ENCODE measurements at regions not wholly inside any gene's neighbourhood (a gene's known extent, or its start where the extent isn't known, plus 50 kb on each side); places are given as distances from the start of the nearest gene placed in this dataset.

GRCh38 chr1:5347726-5348125 lies 644.5 kb downstream of the NPHP4 start:
- no peaks in the 10 kb centered on the region for H3K9me3 ChIP-seq
- TF ChIP-seq POLR2AphosphoS5 (IDR thresholded peaks at IDR 0.05) (no peak), EP300 (IDR thresholded peaks at IDR 0.05; ENCODE audit: low read depth) (no peak)
- H3K27me3 ChIP-seq: no peaks in the 10 kb centered on the region
- DNase-seq: no peak
- no peak overlapping the region for H3K4me3 ChIP-seq
- H3K4me1 ChIP-seq: no peaks in the 10 kb centered on the region
- intact Hi-C loops (cut with DNase I; ENCODE audit: low total_unique reads): no loop called here
- in situ Hi-C loops (cut with MboI; ENCODE audit: low pct_ligation_motif_present in 1 of 4, low pct_unique_long_range_greater_than_20kb in 1 of 4, low sequenced_read_pairs in 3 of 4): no loop called here
- WGBS, 2 donors (ENCODE audit: low coverage in 1 of 2): 57 to 76% methylated on average over 2 to 8 of the region's 8 CpGs
- H3K36me3 ChIP-seq: no peaks in the 10 kb centered on the region
- no peak overlapping the region for H3K27ac ChIP-seq

GRCh38 chr1:5345556-5345955 lies 646.7 kb downstream of the NPHP4 start:
- no peak for DNase-seq
- Histone ChIP-seq H3K4me3 (no peak overlapping the region), H3K27ac (no peak overlapping the region), H3K9me3 (no peaks in the 10 kb centered on the region), H3K4me1 (no peaks in the 10 kb centered on the region), H3K27me3 (no peaks in the 10 kb centered on the region), H3K36me3 (no peaks in the 10 kb centered on the region)
- WGBS, 2 donors (ENCODE audit: low coverage in 1 of 2): 83 to 84% methylated on average over 7 to 8 of the region's 8 CpGs
- in situ Hi-C loops (cut with MboI; ENCODE audit: low pct_ligation_motif_present in 1 of 4, low pct_unique_long_range_greater_than_20kb in 1 of 4, low sequenced_read_pairs in 3 of 4) (no loop called here), intact Hi-C loops (cut with DNase I; ENCODE audit: low total_unique reads) (no loop called here)
- TF ChIP-seq POLR2A (IDR thresholded peaks at IDR 0.05): no peak
- TF ChIP-seq POLR2AphosphoS5 (IDR thresholded peaks at IDR 0.05): no peak
- no peak for TF ChIP-seq EP300 (IDR thresholded peaks at IDR 0.05; ENCODE audit: low read depth)
- no peak for TF ChIP-seq CTCF (IDR thresholded peaks at IDR 0.05)

GRCh38 chr1:5343256-5344020 lies 648.8 kb downstream of the NPHP4 start:
- no peak for DNase-seq
- H3K27me3 ChIP-seq: no peaks in the 10 kb centered on the region
- 67 to 69% methylated on average over 3 to 10 of the region's 10 CpGs for WGBS, 2 donors (ENCODE audit: low coverage in 1 of 2)
- in situ Hi-C loops (cut with MboI; ENCODE audit: low pct_ligation_motif_present in 1 of 4, low pct_unique_long_range_greater_than_20kb in 1 of 4, low sequenced_read_pairs in 3 of 4) (no loop called here), intact Hi-C loops (cut with DNase I; ENCODE audit: low total_unique reads) (no loop called here)
- TF ChIP-seq POLR2AphosphoS5 (IDR thresholded peaks at IDR 0.05) (no peak), CTCF (IDR thresholded peaks at IDR 0.05) (no peak), POLR2A (IDR thresholded peaks at IDR 0.05) (no peak), EP300 (IDR thresholded peaks at IDR 0.05; ENCODE audit: low read depth) (no peak)
- H3K4me3 ChIP-seq: no peak overlapping the region
- H3K36me3 ChIP-seq: no peaks in the 10 kb centered on the region
- H3K27ac ChIP-seq: no peak overlapping the region
- H3K4me1 ChIP-seq: no peaks in the 10 kb centered on the region
- H3K9me3 ChIP-seq: no peaks in the 10 kb centered on the region

GRCh38 chr1:5342830-5343229 lies 649.4 kb downstream of the NPHP4 start:
- Histone ChIP-seq H3K4me1 (no peaks in the 10 kb centered on the region), H3K4me3 (no peak overlapping the region), H3K9me3 (no peaks in the 10 kb centered on the region), H3K36me3 (no peaks in the 10 kb centered on the region), H3K27ac (no peak overlapping the region), H3K27me3 (no peaks in the 10 kb centered on the region)
- intact Hi-C loops (cut with DNase I; ENCODE audit: low total_unique reads) (no loop called here), in situ Hi-C loops (cut with MboI; ENCODE audit: low pct_ligation_motif_present in 1 of 4, low pct_unique_long_range_greater_than_20kb in 1 of 4, low sequenced_read_pairs in 3 of 4) (no loop called here)
- no peak for TF ChIP-seq POLR2AphosphoS5 (IDR thresholded peaks at IDR 0.05)
- TF ChIP-seq POLR2A (IDR thresholded peaks at IDR 0.05): no peak
- no peak for TF ChIP-seq EP300 (IDR thresholded peaks at IDR 0.05; ENCODE audit: low read depth)
- no peak for TF ChIP-seq CTCF (IDR thresholded peaks at IDR 0.05)
- DNase-seq: no peak
- WGBS, 2 donors (ENCODE audit: low coverage in 1 of 2): 88% methylated on average over 11 of the region's 11 CpGs; no CpG with 5 or more reads in 1 of the 2 donors

GRCh38 chr1:5342172-5342571 lies 650.1 kb downstream of the NPHP4 start:
- H3K4me1 ChIP-seq: no peaks in the 10 kb centered on the region
- no peak overlapping the region for H3K4me3 ChIP-seq
- no peak for DNase-seq
- TF ChIP-seq POLR2A (IDR thresholded peaks at IDR 0.05) (no peak), POLR2AphosphoS5 (IDR thresholded peaks at IDR 0.05) (no peak), CTCF (IDR thresholded peaks at IDR 0.05) (no peak), EP300 (IDR thresholded peaks at IDR 0.05; ENCODE audit: low read depth) (no peak)
- H3K27me3 ChIP-seq: no peaks in the 10 kb centered on the region
- no peaks in the 10 kb centered on the region for H3K9me3 ChIP-seq
- no peaks in the 10 kb centered on the region for H3K36me3 ChIP-seq
- 77 to 85% methylated on average over 8 of the region's 8 CpGs for WGBS, 2 donors (ENCODE audit: low coverage in 1 of 2)
- H3K27ac ChIP-seq: no peak overlapping the region
- intact Hi-C loops (cut with DNase I; ENCODE audit: low total_unique reads) (no loop called here), in situ Hi-C loops (cut with MboI; ENCODE audit: low pct_ligation_motif_present in 1 of 4, low pct_unique_long_range_greater_than_20kb in 1 of 4, low sequenced_read_pairs in 3 of 4) (no loop called here)
